CD4-positive, alpha-beta T cell treated with Interferon alpha-2 for 1 hour (primary cell): ENCODE measurements at regions not wholly inside any gene's neighbourhood (a gene's known extent, or its start where the extent isn't known, plus 50 kb on each side); places are given as distances from the start of the nearest gene placed in this dataset.
"Not testable (repeated sequence)": the region's sequence is repeated elsewhere in the genome, so short reads cannot be mapped to it uniquely, and the experiment has no call there.

Experiments used
- DNase-seq, 2 donors: peaks; one replicate each; pipeline ENCODE4 v3.0.0-alpha.2; 2020 to 2022

DNA sequence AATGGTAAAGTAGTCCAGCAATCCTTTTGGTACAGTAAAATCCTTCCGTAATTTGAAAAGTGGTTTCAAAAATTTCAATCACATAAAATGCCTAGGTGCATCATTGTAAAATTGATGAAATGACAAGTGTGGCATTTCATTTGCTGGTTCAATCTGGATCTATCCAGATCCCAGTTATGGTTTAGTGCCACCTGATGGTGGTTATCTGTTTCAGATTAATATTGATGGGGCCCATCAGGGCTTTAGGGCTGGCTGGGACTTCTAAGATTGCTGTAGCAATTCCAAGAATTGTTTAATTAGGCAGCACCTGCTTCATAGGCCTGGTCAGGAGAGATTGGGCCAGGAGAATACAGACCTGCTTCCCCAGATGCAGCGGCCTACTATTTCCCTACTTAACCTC, 55.5 kb upstream of the PIK3C3 start:
- DNase-seq, result no peak

DNA sequence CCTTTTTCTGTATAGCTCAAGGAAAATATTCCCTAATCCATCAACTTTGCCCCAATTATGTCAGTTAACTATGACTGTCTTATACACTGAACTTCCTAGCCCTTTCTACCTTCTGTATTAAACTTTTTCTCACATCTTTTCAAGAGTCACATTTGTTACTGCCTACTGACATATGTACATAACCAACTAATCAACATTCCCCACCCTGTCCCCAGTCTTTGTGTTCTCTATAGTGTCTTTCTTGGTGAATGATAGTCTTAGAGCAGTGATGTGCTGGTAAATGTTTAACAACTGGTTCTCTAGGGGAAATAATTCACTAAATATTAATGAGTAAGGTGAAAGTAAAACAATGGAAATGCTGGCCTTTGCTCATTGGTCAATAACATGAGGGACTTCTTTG, 61.6 kb upstream of the PIK3C3 start:
- DNase-seq, result no peak

DNA sequence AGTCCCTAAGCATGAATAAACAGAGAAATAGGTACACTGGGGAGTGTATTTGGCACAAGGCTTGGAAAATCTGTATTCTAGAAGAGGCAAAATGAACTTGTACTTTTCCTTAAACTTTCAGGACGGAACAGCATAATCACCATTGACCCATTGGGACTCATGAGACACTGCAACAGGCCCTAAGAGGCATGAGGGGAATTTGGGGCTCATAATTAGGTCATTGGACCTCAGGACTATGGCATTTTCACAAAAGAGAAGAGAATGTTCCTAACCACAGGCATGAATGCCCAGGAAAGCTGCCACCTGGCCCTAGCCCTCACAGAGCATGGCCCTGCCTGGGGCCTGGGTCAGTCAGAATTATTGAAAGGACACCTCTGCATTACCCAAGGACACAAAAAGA, 67.9 kb upstream of the PIK3C3 start:
- no peak for DNase-seq

DNA sequence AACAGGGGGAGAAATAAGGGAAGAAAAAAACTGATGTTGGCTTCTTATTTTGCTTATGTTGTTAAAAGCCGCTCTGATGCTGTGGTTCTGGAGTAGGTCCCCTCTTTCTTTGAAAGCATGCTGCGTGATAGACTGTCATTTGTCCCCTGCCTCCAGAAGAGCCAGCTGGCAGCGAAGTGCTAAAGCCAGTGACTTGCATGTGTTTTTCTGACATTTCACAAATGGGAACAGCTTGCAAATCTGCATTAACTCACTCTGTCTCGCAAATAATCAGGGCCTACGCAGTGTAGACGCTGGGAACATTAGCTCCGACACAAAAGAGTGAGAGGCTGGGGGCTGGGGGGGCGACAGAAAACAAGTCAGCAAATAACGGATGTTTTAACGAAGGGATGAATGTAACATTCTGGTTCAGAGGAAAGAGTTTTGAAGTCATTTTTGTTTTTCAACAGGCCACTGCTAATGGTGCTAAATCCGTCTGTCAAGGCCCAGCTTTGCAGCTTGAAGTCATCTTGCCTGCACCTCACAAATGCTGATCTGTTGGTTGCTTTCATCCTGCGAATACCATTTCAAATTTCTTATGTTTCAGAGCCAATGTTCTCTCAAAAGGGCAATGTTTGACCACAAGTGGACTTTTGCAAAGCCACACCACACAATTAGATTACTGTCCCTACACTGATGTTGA, 68.8 kb upstream of the PIK3C3 start:
- DNase-seq, result no peak

DNA sequence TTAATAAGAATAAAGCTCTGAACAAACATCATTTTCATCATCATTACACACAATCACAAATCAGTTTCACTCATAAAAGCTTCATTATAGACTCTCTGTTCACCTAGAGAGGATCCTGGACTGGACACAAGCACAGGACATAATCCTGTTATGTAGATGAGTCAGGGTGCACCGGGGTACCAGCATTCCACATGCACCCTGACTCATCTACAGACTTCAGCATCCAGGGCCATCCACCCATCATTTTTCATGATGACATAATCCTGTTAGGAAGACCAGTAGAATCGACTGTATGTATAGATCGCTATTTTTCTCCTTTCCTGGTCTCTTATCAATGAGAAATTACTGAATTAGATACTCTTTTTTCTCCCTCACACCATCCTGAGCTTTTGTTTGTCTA, 73.7 kb upstream of the PIK3C3 start:
- DNase-seq, result no peak

DNA sequence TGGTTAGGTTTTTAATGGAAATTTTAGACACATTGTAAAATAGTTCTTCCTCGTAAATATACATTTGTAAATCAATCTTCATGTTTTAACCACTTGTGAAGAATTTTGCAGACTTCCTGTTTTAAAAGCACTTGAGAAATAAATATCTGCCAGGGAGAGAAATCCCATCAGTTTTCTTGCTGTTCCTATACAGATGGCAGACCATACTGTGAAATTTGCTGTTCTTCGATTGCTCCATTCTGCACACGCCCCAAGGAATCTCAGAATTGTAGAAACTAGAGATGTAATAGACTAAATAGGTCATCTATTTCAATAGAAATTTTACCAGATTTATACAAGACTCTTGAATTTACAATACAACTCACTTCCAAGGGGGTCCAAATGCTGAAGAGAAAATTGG, 75.8 kb upstream of the PIK3C3 start:
- no peak for DNase-seq

DNA sequence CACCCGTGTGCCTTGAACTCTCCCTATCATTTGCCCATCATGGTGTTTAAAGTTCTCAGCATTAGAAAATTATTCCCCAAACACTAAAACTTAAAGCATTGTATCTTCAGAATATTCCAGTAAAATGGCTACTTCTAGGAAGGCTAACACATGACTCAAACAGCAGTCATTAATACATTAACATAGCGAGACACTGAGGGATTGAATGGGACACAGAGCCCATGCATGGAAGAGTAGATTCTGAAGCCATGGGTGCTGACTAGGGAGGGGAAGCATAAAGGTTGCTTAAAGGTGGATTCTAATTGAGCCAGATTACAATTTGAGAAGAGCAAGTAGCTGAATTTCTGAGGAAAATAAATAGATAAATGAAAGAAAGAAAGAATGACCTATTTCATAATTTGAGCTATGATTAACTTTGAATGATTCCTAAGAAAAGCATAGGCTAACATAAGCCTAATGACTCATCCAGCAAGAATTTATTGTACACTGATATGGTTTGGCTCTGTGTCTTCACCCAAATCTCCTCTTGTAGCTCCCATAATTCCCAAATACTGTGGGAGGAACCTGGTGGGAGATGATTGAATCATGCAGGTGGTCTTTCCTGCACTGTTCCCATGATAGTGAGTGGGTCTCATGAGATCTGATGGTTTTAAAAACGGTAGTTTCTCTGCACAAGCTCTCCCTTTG, 79.8 kb upstream of the PIK3C3 start:
- no peak for DNase-seq

DNA sequence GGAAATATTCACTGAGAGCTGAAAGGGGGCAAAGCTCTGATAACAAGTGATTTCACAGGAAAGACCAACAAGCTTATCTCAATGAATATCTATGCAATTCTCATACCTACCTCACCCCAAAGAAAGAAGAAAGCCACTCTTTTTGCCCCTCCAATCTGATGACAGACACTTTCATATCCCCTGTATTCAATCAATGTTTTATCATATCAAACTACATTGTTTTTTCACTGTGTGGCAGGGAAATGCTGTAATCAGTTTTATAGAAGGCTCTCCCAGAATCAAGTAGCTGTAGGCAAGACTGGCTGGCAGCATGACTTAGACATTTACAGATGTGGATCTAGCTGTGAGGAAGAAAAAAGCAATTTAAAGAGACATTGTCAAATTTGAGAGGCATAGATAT, 81.3 kb upstream of the PIK3C3 start:
- DNase-seq, result no peak

DNA sequence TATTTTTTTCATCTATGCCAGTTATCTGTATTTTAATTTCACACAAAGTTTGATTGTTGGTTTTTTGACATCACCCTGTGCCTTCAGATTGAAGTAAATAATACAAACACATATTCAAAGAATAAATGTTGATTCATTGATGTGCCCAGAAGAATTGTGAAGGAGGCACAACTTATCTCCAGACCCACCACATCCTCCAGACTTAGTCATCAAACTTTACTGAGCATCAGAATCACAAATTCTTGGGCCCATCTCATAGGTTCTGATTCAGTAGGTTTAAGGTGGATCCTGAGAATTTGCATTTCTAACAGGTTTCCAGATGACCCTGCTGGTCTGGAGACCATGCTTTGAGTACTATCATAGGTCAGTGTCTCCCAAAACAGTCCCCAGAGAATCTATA, 82.8 kb upstream of the PIK3C3 start:
- no peak for DNase-seq

DNA sequence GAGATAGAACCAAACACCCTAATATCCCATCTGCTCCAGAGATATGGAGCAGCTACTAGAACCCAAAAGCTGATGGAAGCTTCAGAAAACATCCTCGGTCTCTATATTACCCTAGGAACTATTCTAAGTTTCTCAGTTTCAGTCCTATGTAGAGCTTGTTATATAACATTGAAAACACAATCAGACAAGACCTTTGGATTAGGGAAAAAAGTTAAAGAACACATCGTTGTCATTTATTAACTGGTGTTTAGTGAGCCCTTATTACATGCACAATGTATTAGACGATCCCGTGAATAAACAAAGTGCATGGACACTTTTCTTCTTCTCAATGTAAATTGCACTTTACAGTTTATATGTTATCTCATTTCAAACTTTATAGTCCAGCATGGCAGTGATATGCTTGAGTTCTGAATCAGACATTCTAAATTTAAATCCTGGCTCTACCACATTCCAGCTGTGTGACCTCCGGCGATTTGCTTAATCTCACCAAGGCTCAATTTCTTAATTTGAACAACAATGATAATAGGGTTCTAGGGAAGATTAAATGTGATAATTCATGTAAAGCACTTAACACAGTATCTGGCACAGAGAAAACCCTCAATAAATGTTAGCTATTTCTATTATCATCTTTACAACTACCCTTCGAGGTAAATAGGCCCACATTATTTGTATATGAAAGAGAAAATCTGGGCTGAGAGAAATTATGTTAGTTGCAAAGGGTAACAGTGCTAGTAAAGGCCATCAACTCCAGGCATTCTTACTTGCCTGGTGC, 83.6 kb upstream of the PIK3C3 start:
- no peak for DNase-seq

DNA sequence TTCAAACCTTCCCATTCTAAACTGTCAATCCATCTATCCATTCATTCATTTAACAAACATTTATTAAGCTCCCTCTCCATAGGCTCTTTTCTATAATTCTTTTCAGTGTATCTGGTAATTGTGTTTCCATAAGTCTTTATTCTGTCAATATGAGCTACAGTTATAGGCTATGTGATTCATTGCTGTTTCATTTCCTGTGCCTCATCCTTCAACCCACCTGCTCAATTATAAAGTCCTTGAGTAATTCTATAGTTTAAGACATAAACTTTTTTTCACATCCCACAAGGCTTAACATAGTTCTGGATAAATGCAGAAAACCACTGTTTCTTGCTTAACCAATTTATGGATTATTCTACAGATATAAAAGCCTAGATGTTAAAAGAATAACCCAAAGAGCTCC, 84.2 kb upstream of the PIK3C3 start:
- no peak for DNase-seq

DNA sequence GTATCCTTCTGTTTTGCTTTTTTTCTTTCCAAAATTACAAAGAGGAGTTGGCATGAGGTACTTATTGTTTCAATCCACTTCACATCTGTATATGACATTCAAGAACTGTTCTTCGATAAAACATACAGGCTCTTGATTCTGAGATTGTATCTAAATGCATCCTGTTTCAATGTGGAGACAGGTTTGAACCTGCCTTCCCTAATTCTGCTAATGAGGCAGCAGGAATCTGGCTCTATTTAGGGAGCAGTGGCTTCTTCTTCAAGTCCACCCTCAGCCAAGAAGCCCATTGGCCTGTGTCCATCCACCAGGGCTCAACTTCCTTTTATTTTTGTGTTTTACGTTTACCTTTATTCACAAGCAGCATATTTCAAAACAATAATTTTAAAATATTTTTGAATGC, 84.8 kb upstream of the PIK3C3 start:
- no peak for DNase-seq

DNA sequence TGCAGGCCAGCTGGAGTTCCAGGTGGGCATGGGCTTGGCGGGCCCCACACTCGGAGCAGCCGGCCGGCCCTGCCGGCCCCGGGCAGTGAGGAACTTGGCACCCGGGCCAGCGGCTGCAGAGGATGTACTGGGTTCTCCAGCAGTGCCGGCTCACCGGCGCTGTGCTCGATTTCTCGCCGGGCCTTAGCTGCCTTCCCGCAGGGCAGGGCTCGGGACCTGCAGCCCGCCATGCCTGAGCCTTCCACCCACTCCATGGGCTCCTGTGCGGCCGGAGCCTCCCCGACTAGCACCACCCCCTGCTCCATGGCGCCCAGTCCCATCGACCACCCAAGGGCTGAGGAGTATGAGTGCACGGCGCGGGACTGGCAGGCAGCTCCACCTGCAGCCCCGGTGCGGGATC, 89.2 kb upstream of the PIK3C3 start:
- DNase-seq, result not testable (repeated sequence)

DNA sequence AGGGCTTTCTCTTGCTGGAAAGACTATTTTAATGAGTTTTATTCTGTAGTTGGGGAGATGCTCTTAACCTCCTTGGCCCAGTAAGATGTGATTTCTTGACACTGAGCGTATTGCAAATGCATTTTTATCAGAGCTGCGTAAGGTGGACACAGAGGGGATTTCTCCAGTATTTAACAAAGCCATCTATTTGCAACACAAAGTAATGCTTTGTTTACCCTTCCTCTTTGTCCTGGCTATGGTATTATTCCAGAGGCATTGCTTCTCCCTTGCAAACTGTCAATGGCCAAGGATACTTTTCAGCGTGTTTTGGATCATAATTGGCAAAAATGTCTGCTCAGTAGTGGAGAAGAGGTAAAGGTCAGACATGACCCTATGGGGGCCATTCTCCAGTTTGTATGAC, 90.8 kb upstream of the PIK3C3 start:
- no peak for DNase-seq

DNA sequence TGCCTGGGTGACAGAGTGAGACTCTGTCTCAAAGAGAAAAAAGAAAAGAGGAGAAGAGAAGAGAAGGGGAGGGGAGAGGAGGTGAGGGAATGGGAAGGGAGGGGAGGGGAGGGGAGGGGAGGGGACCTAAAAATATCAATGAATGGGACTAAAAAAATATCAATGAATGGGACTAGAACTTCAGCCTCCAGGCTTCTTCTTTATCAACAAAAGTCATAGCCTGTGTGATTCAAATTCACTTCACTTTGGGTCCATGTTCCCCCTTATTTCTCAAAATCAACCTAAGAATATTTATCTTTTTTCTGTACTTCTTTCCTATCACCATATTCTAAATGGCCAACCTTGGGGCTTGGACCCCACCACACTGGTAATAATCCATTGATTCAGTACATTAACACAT, 92.1 kb upstream of the PIK3C3 start:
- DNase-seq, result no peak

DNA sequence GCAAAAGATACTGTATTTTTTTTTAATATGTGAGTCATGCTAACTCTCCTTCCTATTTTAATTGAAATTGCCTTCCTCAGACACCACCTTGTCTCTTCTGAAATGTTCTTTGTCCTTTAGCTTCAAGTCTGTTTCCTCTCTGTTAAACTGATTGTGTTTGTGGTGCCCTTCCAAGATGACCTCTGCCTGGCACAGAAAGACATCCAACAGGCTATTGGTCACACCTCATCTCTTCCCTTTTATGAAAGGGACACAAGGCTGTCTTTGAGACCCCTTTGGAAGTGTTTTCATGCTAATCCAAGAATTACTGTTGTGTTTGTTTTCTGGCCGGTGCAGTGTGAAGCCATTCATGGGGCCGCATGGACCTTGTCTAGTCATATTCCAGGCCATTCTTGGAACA, 94.0 kb upstream of the PIK3C3 start:
- DNase-seq, result no peak

DNA sequence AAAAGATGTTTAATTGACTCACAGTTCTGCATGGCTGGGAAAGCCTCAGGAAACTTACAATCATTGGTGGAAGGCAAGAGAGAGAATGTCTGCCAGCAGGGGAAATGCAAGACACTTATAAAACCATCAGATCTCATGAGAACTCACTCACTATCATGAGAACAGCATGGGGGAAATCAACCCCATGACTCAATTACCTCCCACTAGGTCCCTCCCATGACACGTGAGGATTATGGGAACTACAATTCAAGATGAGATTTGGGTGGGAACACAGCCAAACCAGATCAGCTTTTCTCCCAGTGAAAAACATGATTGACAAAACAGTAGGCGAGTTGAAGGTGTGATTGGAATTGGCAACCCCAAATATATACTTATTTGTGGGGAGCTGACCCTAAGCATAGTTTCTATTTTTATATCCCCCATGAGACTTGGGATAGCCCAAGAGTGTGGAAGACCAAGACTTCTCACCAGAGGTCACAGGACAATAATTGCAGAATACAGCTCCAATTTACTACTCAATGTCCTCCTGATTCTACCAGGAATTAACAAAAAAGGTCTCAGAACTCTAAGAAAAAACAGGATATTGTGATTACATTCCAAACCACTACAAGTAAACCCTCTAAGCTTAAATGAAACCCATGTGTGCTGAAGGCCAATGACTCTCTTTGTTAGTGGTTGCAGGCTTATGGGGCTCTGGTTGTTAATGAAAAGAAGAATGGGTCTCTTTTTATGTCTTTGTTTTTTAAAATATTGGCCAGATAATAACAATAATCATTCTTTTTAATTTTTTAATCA, 96.1 kb upstream of the PIK3C3 start:
- DNase-seq, result no peak

DNA sequence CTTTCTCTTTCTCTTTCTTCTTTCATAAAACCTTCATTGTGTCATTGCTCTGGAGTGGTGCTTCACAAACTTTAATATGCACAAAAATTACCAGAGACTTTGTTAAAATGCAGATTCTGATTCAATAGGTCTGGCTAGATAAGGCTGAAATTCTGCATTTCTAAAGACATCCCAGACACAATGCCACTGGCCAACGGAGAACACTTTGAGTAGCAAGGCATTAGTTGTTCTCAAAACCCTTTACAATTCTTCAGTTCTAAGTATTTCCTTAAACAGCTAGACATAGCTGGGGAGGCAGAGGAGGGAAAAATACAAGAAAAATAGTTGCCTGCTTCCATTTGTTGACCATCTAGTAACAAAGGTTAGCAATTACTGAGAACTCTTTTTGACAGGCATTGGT, 101.8 kb upstream of the PIK3C3 start:
- no peak for DNase-seq

DNA sequence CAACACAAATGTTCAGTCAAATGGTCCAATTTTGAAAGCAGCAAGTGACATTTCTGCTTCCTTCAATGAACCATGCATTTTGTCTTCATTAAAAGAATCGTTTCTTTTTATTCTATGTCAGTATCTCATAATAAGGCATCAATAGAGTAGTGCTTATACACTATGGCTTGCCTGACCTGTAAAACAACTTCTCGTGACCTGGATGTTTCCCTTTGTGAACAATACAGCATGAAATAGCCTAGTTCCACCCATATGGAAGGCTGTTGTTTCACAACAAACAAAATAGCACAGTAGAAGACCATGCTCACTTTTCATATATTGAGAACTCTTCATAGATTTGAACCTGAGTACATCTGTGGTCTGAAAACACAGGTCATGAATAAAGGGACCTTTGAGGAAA, 104.3 kb upstream of the PIK3C3 start:
- no peak for DNase-seq

DNA sequence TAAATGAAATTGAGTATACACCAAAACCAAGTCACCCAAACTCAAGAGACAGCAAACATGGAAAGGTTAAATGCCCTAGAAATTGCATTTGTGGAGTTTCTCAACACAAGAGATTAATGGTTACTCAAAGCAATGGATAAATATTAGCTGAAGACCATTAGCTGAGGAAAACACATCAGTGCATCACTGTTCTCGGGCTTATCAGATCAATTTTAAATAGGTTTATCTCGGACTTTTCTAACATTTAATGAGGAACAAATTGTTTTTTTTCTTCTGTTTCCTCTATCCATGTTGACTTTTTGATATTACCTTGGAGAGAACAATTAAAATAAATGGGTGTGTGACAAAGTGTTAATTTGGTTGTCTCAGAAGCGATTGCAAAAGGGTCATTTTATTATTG, 105.4 kb upstream of the PIK3C3 start:
- no peak for DNase-seq

DNA sequence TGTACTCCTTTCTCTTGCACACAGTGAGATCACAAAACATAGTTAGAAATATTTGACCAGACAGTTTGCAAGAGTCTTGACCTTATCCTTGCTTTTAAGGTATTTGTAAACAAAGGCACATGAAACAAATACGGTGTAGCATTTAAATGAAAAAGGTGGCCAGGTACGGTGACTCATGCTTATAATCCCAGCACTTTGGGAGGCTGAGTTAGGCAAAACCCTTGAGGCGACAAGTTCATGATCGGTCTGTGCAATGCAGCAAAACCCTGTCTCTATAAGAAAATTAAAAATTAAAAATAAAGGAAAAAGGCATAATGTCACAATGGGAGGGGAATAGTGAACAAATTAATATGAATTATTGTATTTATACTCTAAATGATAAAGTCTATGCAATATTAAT, 109.5 kb upstream of the PIK3C3 start:
- no peak for DNase-seq

DNA sequence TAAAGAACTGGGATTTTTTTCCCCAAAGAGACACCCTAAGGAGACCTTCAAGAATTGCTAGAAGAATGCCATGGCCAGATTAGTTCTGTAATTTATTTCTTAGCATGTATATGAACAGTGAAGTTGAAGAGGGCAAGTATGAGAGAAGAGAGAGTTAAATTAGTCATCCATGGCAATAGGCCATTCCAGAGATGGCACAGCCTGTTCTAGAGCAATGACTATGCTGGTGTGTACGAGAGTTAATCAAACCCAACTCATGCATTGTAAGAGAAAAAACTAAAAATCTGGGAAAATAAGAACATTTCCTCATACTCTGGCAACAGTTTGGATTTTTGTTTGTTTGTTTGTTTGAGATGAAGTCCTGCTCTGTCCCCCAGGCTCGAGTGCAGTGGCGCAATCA, 112.1 kb upstream of the PIK3C3 start:
- no peak for DNase-seq
